NCI-H2227 treated with DMSO at 0.1 percent for 48 hours (cell line): ENCODE measurements at regions not wholly inside any gene's neighbourhood (a gene's known extent, or its start where the extent isn't known, plus 50 kb on each side); places are given as distances from the start of the nearest gene placed in this dataset.
A peak's percentile ranks its signal among the peaks of the same experiment; 100 is the strongest.

ENCODE experiments used
- DNase-seq: peaks from one replicate; lab custom pipeline; 2025; lab: John Stamatoyannopoulos, UW

DNA sequence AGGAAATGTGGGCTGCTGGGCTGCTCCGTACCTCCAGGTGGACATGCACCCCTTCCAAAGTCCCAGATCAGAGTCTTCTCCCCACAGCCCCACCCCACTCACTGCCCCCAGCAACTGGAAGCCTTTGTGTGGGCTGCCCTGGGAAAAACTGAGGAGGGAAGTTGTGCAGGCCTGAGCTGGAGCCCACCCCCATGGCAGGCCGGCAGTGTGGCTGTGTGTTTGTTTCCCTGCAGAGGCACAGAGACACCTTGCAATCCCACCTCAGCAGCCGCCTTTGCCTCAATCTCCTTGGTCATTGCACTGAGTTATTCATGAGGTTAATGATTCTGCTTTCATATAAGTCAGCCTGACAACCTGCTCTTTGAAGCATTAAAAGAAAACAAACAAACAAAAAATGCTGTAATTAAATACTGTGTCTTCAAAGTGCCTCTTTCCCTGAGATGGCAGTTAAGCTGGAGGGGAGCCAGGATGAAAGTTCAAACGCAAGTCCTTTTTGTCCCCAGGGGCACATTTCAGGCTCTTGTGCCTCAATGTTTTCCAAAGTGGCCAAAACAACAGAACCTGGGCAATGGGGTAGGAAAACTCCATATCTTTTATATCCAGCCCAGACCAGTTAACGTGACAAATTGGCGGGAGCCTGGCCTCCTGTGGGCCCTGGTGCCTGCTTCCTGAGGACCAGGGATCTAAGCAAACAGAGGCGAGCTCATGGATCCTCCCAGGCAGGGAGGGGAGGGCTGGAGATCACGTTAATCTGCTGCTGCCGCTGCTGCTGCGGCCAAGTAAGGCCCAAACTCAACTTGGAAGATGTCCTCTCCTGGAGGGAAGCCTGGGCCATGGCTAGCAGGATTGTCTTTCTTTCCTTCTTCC lies 51.9 kb upstream of the TSPAN11 start:
- DNase-seq = no peak

DNA sequence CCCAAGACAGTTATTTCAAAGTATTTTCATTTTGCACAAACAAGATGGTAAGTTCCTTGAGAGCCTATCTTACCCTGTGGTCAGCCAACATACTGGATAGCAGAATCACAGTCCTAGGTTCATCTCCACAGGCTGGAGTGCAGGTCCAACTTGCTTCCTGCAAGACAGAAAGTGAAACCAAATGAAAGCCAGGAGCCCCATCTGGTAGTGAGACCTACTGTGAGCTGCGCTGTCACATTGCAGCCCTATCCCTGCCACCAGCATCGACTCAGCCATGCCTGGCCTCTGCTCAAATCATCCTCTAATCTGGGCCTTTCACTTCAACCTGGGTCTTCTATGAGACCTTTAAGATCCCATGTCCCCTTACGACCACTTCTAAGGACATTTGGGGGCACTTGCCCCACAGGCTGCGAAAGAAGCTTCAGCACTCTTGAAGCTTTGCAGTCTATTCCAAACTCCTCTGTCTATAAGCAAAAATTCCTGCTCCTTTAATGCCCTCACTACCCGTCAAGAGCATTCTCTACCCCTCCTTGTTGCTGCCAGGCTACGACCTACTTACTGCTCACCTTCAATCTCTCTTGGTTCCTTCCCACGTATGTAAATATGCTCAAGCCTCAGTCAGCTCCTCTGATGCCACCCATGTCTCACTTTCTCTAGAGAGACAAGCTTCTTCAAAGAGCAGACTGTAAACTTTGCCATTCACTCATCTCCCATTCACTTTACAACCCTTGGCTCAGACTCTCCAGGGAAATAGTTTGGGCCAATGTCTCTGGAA lies 55.9 kb upstream of the TSPAN11 start:
- DNase-seq = no peak

GRCh38 chr12:30867415-30867814 lies 59.1 kb upstream of the TSPAN11 start:
- no peak for DNase-seq

DNA sequence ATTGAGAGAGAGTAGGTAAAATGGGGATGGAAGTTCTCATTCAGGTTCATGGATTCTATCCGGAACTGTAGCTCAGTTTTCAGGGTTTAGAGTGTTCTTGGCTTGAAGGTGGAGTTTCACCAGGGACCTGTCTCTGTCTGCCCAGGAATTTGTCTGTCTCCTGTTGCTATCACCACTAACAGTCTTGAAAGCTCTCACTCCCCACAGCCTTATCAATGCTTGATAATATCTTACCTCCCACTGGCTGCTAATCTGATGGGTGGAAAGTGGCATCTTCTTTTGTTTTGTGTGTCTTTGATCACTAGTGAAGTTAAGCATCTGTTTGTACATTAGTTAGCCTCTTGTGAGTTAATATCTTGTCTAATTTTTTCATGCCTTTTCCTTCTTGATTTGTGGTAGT lies 60.3 kb upstream of the TSPAN11 start:
- no peak for DNase-seq

DNA sequence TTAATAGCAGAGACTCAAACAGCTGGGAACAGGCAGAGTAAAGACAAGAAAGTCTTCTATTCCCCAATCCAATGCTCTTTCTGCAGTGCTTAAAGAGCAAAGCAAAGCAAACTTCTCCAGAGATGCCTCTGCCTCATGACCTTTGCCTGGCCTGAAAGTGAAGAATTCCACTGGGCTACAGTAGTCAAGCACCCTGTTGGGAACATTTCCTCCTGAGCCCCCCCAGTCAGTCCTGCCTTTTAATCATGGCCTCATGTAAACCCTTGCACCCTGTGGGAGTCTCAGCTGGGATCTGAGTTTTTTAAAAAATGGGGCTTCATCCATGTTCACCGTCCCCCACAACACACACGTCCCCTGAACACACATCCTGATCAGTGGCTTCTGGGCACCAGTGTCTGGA lies 62.7 kb upstream of the TSPAN11 start:
- DNase-seq = no peak

DNA sequence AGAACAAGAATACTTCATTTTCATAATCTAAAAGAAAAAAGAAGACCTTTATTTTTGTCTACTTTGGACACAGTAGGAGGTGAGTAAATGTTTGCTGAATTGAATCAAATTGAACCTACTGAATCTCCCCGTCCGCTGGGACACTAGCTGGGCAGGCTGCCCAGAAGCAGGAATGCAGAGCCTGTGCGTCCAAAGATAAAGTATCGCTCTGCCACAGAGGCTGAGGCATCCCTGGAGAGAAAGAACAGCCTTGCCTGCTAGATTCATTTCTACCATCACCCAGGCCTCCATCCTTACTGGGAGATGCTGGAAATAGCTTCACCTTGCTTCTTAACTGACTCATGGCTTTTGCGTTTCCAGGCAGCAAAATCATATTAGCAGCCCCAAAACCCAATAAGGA lies 64.1 kb upstream of the TSPAN11 start:
- no peak for DNase-seq

GRCh38 chr12:30859226-30859625 lies 67.3 kb upstream of the TSPAN11 start:
- no peak for DNase-seq

DNA sequence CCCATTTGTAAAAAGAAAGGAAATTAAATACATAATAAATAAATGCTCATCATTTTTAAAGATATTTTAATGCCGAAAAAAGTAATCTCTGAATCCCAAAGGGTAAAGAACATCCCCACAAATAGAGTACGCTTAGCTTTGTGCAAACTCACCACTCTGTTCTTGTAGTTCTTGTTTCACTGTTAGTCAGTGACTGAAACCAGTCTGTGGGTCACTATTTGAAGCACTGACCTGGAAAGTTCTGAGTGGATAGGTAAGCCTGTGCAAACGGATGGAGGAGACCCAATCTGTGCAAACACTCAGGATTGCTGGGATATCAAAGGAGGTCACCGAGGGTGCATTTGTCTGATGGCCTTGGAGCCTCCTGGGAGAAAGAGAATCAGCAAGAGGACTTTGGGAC lies 68.1 kb upstream of the TSPAN11 start:
- DNase-seq = no peak

DNA sequence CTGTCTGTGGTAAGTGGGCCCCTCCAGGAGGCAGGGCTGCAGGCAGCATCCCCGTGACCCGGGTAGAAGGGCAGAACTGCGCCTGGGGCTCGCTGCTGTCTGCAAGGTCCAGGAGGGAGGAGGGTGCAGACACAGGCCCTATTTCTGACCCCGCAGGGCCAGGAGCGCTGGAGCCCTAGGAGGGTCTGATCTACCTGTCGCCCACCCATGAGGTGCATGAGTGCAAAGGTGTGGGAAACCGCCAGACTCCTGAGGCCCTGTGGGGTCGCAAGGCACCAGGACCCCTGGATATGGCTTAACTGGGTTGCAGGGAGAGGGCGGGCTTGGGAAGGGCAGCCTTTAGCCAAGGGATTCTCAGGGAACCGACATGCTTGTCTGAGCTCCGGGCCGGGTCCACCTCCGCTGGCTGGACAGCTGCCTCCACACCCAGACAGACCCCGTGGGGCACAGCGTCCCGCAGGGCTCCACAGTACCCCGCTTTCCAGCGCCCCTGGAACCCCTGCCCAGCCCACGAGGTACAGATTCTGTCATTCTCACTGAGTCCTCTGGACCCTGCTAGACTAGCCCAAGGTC lies 72.9 kb upstream of the TSPAN11 start:
- no peak for DNase-seq

- DNase-seq = no peak
Observed at GRCh38 chr12:30850684-30851083, 75.9 kb upstream of the TSPAN11 start.

DNA sequence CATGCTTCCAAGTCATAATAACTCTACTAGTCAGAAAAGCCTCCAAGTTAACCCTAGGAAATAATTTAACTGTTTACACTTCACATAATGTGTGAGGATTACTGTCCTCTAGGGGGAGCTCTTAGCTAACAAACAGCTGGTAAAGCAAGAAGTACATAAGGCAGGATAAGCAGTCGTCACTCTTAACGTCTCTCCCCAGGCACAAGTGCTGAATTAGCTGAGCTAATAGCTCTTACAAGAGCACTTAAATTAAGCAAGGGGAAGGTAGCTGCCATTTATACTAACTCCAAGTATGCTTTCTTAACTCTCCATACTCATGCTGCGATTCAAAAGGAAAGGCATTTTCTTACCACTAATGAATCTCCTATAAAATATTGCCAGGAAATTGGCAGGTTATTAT lies 79.3 kb upstream of the TSPAN11 start:
- DNase-seq = peak; percentile 19

- DNase-seq = no peak
Observed at GRCh38 chr12:30846776-30847175, 79.8 kb upstream of the TSPAN11 start.

DNA sequence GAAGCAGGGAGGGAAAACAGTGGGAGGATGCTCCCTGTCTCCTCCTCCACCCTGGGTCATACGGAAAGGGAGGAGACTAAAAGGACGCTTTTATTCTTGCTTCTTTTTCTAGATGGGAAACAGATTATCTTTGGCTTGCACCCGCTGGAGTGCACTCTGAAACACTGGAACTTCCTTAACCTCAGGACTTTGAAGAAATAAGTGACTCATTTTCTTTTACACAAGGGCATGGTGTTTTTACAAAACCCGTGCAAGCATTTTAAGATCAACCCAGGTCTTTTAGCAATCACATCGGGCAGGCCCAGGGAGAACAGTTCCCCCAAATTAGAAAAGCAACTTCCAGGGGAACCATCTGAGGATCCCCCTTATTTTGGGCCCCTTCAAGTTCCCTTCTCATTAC lies 80.9 kb upstream of the TSPAN11 start:
- DNase-seq = no peak

DNA sequence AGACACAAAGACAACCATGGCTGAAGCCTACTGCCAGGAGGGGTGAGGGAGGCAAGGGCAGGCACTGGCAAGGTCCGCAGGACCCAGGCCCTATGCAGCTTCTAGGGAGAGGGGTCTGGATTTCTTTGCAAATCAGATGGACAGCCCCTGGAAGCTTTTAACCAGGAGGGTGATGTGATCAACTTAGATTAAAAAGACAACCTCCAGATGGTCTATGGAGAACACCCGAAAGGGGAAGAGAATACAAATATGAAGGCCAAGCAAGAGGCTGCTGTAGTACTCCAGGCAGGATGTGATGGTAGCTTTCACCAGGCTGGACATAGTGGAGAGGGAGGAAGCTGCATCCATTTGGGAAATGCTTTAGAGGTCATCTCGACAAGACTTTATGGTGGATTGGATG lies 83.3 kb upstream of the TSPAN11 start:
- no peak for DNase-seq

GRCh38 chr12:30840715-30841114 lies 85.8 kb upstream of the TSPAN11 start:
- no peak for DNase-seq

DNA sequence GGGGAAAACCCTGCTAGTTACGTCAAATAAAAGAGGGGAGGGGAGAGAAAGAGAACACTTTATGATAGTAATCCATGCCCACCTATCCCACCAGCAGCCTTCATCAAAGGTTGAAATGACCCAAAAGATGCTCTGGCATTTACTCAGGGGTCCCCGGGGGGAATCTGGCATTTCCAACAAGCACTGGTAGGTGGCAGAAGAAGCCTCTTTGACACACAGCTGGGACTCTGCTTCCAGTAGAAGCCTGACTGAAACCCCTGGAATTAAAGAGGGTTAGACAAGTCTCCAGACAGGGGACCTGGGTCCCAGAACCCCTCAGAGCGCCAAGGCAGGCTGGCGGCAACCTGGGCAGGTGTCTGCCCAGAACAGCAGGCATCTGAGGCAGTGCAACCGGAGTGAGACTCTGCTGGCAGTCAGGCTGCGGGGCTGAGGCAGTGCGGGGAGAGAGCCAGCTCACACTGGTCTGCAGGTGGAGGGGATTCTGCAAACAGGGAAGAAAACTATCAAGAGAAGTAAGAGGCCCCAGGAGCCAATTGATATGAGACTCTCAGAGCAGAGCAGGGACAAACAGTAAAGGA lies 85.0 kb upstream of the CAPRIN2 start:
- DNase-seq = no peak

- no peak for DNase-seq
Observed at GRCh38 chr12:30837595-30837994, 82.8 kb upstream of the CAPRIN2 start.

DNA sequence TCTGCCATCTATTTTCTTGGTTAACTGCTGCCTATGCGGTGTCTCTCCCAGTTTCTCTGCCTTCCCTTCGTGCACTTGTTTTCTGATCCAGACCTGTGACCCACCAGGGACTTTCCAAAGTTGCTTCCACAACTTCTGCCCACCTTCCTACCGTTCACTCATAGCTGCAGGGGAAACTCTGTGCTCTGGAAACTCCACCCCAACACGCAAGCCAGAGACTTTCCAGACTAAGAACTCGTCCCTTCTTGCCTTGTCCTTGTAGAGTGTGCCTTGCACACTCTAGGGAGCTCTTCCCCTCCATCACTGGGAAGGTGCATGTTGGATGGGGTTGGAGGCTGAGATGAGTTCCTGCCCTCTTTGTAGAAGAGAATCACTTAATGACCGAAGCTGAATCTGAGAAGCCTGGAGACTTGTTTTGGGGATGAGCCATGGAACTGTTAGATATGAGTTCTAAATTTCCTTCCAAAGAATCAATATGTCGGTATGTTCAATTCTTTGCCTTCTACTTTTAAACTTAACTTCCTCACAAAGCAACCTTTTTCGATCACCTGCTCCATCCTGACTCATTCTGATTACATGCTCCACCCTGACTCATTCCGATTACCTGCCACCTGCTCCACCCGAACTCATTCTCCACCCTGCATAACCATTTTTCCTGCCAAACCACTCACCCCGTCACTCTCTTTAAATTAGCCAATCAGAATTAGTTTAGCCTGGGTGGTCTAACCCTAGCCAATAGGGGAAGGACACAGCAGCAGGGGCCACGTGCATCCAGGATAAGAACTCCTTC lies 82.1 kb upstream of the CAPRIN2 start:
- DNase-seq = no peak

DNA sequence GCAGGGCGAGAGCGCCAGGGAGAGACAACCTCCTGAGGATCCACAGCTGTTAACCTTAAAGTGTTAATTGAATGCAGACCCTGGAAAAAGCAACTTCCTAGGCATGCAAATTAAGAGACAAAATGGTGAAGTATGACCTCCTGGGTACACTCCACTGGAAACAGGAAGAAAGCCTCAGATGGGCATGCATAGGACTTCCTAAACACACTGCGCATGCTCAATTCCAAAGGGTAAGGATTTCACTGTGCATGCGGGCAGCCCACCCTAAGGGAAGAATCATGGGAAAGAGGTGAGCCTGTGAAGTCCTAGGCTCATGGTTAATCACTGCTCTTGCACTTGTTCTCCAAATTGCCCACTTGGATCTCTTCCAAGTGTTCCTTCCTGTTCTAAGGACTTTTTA lies 80.5 kb upstream of the CAPRIN2 start:
- DNase-seq = no peak

GRCh38 chr12:30830751-30831150 lies 76.0 kb upstream of the CAPRIN2 start:
- DNase-seq = no peak

DNA sequence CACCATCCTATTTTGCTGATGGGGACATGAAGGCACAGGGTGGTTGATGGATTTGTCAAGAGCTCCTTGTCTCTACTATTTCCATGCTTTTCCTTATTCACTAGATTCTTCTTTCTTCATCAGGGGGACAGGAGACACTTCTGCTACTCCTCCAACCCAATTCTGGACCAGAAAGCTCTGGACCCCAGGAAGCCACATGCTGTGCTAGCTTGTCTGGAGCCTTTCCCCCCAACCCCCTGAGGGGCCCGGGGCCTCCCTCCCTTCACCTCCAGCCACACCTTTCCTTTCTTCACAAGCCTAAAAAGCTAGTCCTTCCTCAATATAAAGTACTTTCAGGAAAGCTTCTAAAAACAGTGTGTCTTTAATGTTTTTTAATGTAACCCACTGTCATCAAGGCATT lies 75.1 kb upstream of the CAPRIN2 start:
- DNase-seq = no peak

- DNase-seq = no peak
Observed at GRCh38 chr12:30828686-30829085, 73.9 kb upstream of the CAPRIN2 start.
